ENCODE measurements at regions not wholly inside any gene's neighbourhood (a gene's known extent, or its start where the extent isn't known, plus 50 kb on each side); places are given as distances from the start of the nearest gene placed in this dataset.

DNA sequence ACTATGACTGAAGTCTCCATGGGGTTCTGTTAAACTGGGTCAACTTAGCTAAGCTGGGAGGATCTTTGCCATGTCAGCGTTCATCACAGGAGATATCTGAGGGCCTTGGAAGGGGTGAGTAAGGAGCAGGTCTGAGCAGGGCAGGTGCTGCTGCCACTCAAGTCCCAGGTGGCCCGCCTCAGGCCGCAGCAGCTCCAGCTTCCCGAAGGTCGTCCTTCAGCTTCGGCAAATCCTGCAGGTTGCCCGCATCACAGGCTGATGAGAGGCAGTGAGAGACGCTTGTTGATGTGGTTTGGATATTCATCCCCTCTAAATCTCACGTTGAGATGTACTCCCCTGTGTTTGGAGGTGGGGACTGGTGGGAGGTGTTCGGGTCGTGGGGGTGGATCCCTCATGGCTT lies 166.6 kb downstream of the VAPA start:
- CTCF ChIA-PET: no interaction called here
- Histone ChIP-seq H3K4me1 (ENCODE audit: insufficient read depth, low read length) (no peaks in the 10 kb centered on the region), H3K4me3 (ENCODE audit: low read length) (no peak overlapping the region), H3K36me3 (ENCODE audit: insufficient read depth, low read length) (no peaks in the 10 kb centered on the region), H3K27ac (ENCODE audit: low read depth in 1 of 2, low read length in 2 of 2) (no peak overlapping the region), H3K27me3 (ENCODE audit: control insufficient read depth in 1 of 2, insufficient read depth in 2 of 2, low read length in 2 of 2) (no peaks in the 10 kb centered on the region), H3K9me3 (ENCODE audit: control insufficient read depth in 1 of 2, insufficient read depth in 1 of 2, low read length in 2 of 2) (peaks cover 12 to 13% of the 10 kb centered on the region in 2 experiments)
- H3K9me3 Mint-ChIP-seq: peaks cover 7% of the 10 kb centered on the region
- H3K36me3 Mint-ChIP-seq (ENCODE audit: low read depth): no peaks in the 10 kb centered on the region
- intact Hi-C loops (cut with DNase I, micrococcal nuclease): no loop called here
- no peak for TF ChIP-seq CTCF (IDR thresholded peaks at IDR 0.05)
- H3K4me3 Mint-ChIP-seq: no peak overlapping the region
- H3K27ac Mint-ChIP-seq: no peak overlapping the region
- no peaks in the 10 kb centered on the region for H3K27me3 Mint-ChIP-seq
- DNase-seq (no peak), ATAC-seq (ENCODE audit: poor library complexity) (no peak)
- H3K4me1 Mint-ChIP-seq (ENCODE audit: low read depth): no peaks in the 10 kb centered on the region
- POLR2A ChIA-PET: no interaction called here

GRCh38 chr18:10081492-10081891 lies 167.7 kb downstream of the VAPA start:
- no peak overlapping the region for H3K27ac Mint-ChIP-seq
- intact Hi-C loops (cut with DNase I, micrococcal nuclease): no loop called here
- no peaks in the 10 kb centered on the region for H3K36me3 Mint-ChIP-seq (ENCODE audit: low read depth)

GRCh38 chr18:10085416-10085815 lies 171.6 kb downstream of the VAPA start:
- Histone ChIP-seq H3K4me3 (ENCODE audit: low read length) (no peak overlapping the region), H3K27ac (ENCODE audit: low read depth in 1 of 2, low read length in 2 of 2) (no peak overlapping the region), H3K4me1 (ENCODE audit: insufficient read depth, low read length) (no peaks in the 10 kb centered on the region), H3K36me3 (ENCODE audit: insufficient read depth, low read length) (no peaks in the 10 kb centered on the region), H3K9me3 (ENCODE audit: control insufficient read depth in 1 of 2, insufficient read depth in 1 of 2, low read length in 2 of 2) (peaks cover 12 to 13% of the 10 kb centered on the region in 2 experiments), H3K27me3 (ENCODE audit: control insufficient read depth in 1 of 2, insufficient read depth in 2 of 2, low read length in 2 of 2) (no peaks in the 10 kb centered on the region)
- Mint-ChIP-seq H3K9me3 (peaks cover 7% of the 10 kb centered on the region), H3K27ac (no peak overlapping the region), H3K4me1 (ENCODE audit: low read depth) (no peaks in the 10 kb centered on the region), H3K27me3 (peaks cover 6% of the 10 kb centered on the region), H3K36me3 (ENCODE audit: low read depth) (no peaks in the 10 kb centered on the region), H3K4me3 (no peak overlapping the region)
- intact Hi-C loops (cut with DNase I, micrococcal nuclease): no loop called here
- POLR2A ChIA-PET: no interaction called here
- DNase-seq: no peak
- TF ChIP-seq CTCF (IDR thresholded peaks at IDR 0.05): no peak
- ATAC-seq (ENCODE audit: poor library complexity): no peak
- CTCF ChIA-PET: no interaction called here

More at GRCh38 chr18:10081492-10081891, 167.7 kb downstream of the VAPA start:
- no peak overlapping the region for H3K4me3 Mint-ChIP-seq
- no peak for DNase-seq
- H3K9me3 Mint-ChIP-seq: peaks cover 7% of the 10 kb centered on the region
- H3K27me3 Mint-ChIP-seq: no peaks in the 10 kb centered on the region
- no peak for ATAC-seq (ENCODE audit: poor library complexity)
- H3K4me1 Mint-ChIP-seq (ENCODE audit: low read depth): no peaks in the 10 kb centered on the region
- peaks cover 12 to 13% of the 10 kb centered on the region in 2 experiments for H3K9me3 ChIP-seq (ENCODE audit: control insufficient read depth in 1 of 2, insufficient read depth in 1 of 2, low read length in 2 of 2)
- no peaks in the 10 kb centered on the region for H3K4me1 ChIP-seq (ENCODE audit: insufficient read depth, low read length)
- ChIA-PET CTCF (no interaction called here), POLR2A (no interaction called here)
- no peaks in the 10 kb centered on the region for H3K27me3 ChIP-seq (ENCODE audit: control insufficient read depth in 1 of 2, insufficient read depth in 2 of 2, low read length in 2 of 2)
- no peaks in the 10 kb centered on the region for H3K36me3 ChIP-seq (ENCODE audit: insufficient read depth, low read length)
- no peak overlapping the region for H3K4me3 ChIP-seq (ENCODE audit: low read length)
- no peak for TF ChIP-seq CTCF (IDR thresholded peaks at IDR 0.05)
- no peak overlapping the region for H3K27ac ChIP-seq (ENCODE audit: low read depth in 1 of 2, low read length in 2 of 2)
